K562 (cell line): ENCODE measurements at regions not wholly inside any gene's neighbourhood (a gene's known extent, or its start where the extent isn't known, plus 50 kb on each side); places are given as distances from the start of the nearest gene placed in this dataset.
A peak's percentile ranks its signal among the peaks of the same experiment; 100 is the strongest.

Experiments
- ATAC-seq: fragments of 200-7000 bp; cut with Tn5 transposase; 3 replicates; pipeline ENCODE4 v1.9.1; 2020; ENCODE audit warnings: moderate library complexity
- BruUV-seq: library from RNA; stranded (reverse); fragments of 400-500 nt; replicated peaks from 2 replicates; lab custom pipeline; 2021; lab: Mats Ljungman, UMichigan
- CTCF ChIA-PET: fragments of 300-600 bp; formaldehyde crosslinking; extraction: SDS; loops from one replicate; lab custom pipeline; 2021; ENCODE audit warnings: low intra/inter-chr PET ratio; lab: Yijun Ruan, JAX
- POLR2A ChIA-PET: fragments of 300-600, 350-650 bp; sonication (Branson Sonifier 250); formaldehyde crosslinking; extraction: SDS; loops from one replicate; lab custom pipeline; 2021; ENCODE audit warnings: antibody characterized with exemption, inconsistent platforms; lab: Yijun Ruan, JAX
- DNase-seq, 4 experiments: peaks; one replicate each; pipeline versions ENCODE4 v3.0.0 to v3.0.0-alpha.2; 2011 to 2018; ENCODE audit warnings: low spot score in 3 of 4, mixed read lengths in 3 of 4; ENCODE audit errors: extremely low read depth in 1 of 4
- FAIRE-seq: peaks from 2 replicates; lab custom pipeline; 2011; peaks lifted over from hg19 to GRCh38; lab: Jason Lieb, UNC
- H2AFZ ChIP-seq: 2 replicates; pipeline ENCODE4 v1.6.0; 2011; ENCODE audit warnings: low read depth, low read length, control low read depth, inconsistent platforms
- H3K27ac ChIP-seq: fragments of 200-600 bp; 3 replicates; pipeline ENCODE4 v1.8.0; 2011; ENCODE audit warnings: low read depth, mild to moderate bottlenecking, control low read depth, inconsistent platforms, low read length, moderate library complexity, mixed read lengths; ENCODE audit errors: extremely low read depth
- H3K27me3 ChIP-seq, 2 experiments: fragments of 300-600 bp in 1 of 2; 2 replicates in 1 of 2; 3 replicates in 1 of 2; pipeline versions ENCODE4 v1.6.0 to v1.8.0; 2011; ENCODE audit warnings: inconsistent platforms in 2 of 2, low read length in 2 of 2, mild to moderate bottlenecking in 1 of 2, mixed read lengths in 1 of 2, moderate library complexity in 1 of 2; ENCODE audit not compliant: control insufficient read depth in 2 of 2, insufficient read depth in 2 of 2
- H3K36me3 ChIP-seq: fragments of 300-600 bp; 3 replicates; pipeline ENCODE4 v1.8.0; 2011; ENCODE audit warnings: mild to moderate bottlenecking, low read length, inconsistent platforms; ENCODE audit not compliant: control insufficient read depth, insufficient read depth
- H3K4me1 ChIP-seq, 2 experiments: fragments of 200-600 bp in 1 of 2; replicated peaks in 1 of 2; 2 replicates in 1 of 2; 3 replicates in 1 of 2; pipeline versions ENCODE4 v1.5.1 to v1.8.0; 2011; ENCODE audit warnings: inconsistent platforms in 2 of 2, low read length in 2 of 2, mild to moderate bottlenecking in 1 of 2, mixed read lengths in 1 of 2, moderate library complexity in 1 of 2; ENCODE audit not compliant: control insufficient read depth in 2 of 2, insufficient read depth in 2 of 2
- H3K4me2 ChIP-seq: 2 replicates; pipeline ENCODE4 v1.6.1; 2011; ENCODE audit warnings: low read length, control low read depth, inconsistent platforms, mixed read lengths; ENCODE audit not compliant: insufficient read depth
- H3K4me3 ChIP-seq: fragments of 200-600 bp; sonication (generic), shearing (Covaris generic); 2 replicates; pipeline ENCODE4 v1.5.1; 2016; ENCODE audit warnings: control low read depth, inconsistent platforms
- H3K79me2 ChIP-seq: fragments of 200-600 bp; 3 replicates; pipeline ENCODE4 v1.8.0; 2011; ENCODE audit warnings: low read length, inconsistent platforms; ENCODE audit not compliant: control insufficient read depth, insufficient read depth
- H3K9ac ChIP-seq, 2 experiments: 2 replicates each; pipeline versions ENCODE4 v1.6.0 to v1.6.1; 2011; ENCODE audit warnings: low read depth in 2 of 2, low read length in 2 of 2, control low read depth in 1 of 2, inconsistent platforms in 1 of 2, mild to moderate bottlenecking in 1 of 2, mixed read lengths in 1 of 2; ENCODE audit not compliant: insufficient read depth in 1 of 2
- H3K9me1 ChIP-seq: one replicate; pipeline ENCODE4 v1.6.0; 2011; ENCODE audit warnings: inconsistent platforms, mild to moderate bottlenecking, low read length, moderate library complexity; ENCODE audit not compliant: control insufficient read depth, insufficient read depth
- H3K9me3 ChIP-seq: replicated peaks from 2 replicates; pipeline ENCODE4 v1.5.1; 2011; ENCODE audit warnings: low read depth, low read length, inconsistent platforms; ENCODE audit not compliant: control insufficient read depth, insufficient read depth
- H4K20me1 ChIP-seq: replicated peaks from 2 replicates; pipeline ENCODE4 v1.6.1; 2011; ENCODE audit warnings: low read length, inconsistent platforms, mixed read lengths; ENCODE audit not compliant: control insufficient read depth, insufficient read depth
- CEBPB ChIP-seq: fragments of 450-650 bp; IDR thresholded peaks from 2 replicates; pipeline ENCODE4 v1.6.1; 2016; ENCODE audit warnings: missing genetic modification characterization, missing compliant biosample characterization
- CHD4 ChIP-seq: fragments of 200-600 bp; sonication (generic); IDR thresholded peaks from 3 replicates; pipeline ENCODE4 v1.6.1; 2012; ENCODE audit warnings: low read depth, mild to moderate bottlenecking, mixed read lengths, low read length, inconsistent platforms; ENCODE audit not compliant: insufficient read depth, insufficient replicate concordance, poor library complexity, severe bottlenecking
- FUS ChIP-seq: fragments of 200-400 bp; formaldehyde crosslinking; optimal IDR thresholded peaks from 2 replicates; pipeline ENCODE3; 2017; ENCODE audit warnings: low read depth, low read length
- HIVEP1 ChIP-seq: fragments of 250-450 bp; sonication (Bioruptor Pico); IDR thresholded peaks from 2 replicates; pipeline ENCODE4 v1.4.0; 2020; ENCODE audit warnings: mild to moderate bottlenecking
- KLF1 ChIP-seq: fragments of 450-650 bp; IDR thresholded peaks from 2 replicates; pipeline ENCODE4 v1.6.1; 2016; ENCODE audit warnings: missing genetic modification characterization, missing compliant biosample characterization
- SMAD2 ChIP-seq: fragments of 150-350 bp; IDR thresholded peaks from 2 replicates; pipeline ENCODE4 v1.6.1; 2014; ENCODE audit warnings: low read depth, mild to moderate bottlenecking, low read length
- ZNF57 ChIP-seq: fragments of 450-650 bp; formaldehyde crosslinking; IDR thresholded peaks from 2 replicates; pipeline ENCODE4 v1.4.0; 2020; ENCODE audit warnings: mild to moderate bottlenecking, moderate library complexity
- WGBS: fragments of 100-300 bp; shearing (Covaris generic); methylation state at CpG from one replicate; pipeline ENCODE4 v1.1.6; 2016; ENCODE audit warnings: low coverage, mixed read lengths; ENCODE audit not compliant: insufficient coverage; ENCODE audit errors: missing lambda C conversion rate; 5-methylcytosine and 5-hydroxymethylcytosine counted together
- in situ Hi-C: fragments of 300-500 bp; cut with MboI; formaldehyde crosslinking; loops from 4 replicates; pipeline ENCODE4 v1.15.0; 2018; ENCODE audit warnings: inconsistent platforms, mixed read lengths
- intact Hi-C: fragments of 100-400 bp; cut with micrococcal nuclease; formaldehyde crosslinking; loops from 2 replicates; pipeline ENCODE4 v1.14.2; 2022
- TF ChIP-seq, protein P1 (sequence below): sonication (generic); formaldehyde crosslinking; IDR thresholded peaks from 2 replicates; pipeline ENCODE4 v1.8.0; 2022; ENCODE audit warnings: mild to moderate bottlenecking, missing genetic modification reagents, borderline replicate concordance
- TF ChIP-seq, protein P2 (sequence below): fragments of 250-450 bp; sonication (Bioruptor Pico); IDR thresholded peaks from 2 replicates; pipeline ENCODE4 v1.5.0; 2021
- TF ChIP-seq, protein P3 (sequence below): fragments of 450-650 bp; formaldehyde crosslinking; IDR thresholded peaks from 2 replicates; pipeline ENCODE4 v1.4.0; 2022; ENCODE audit warnings: missing genetic modification characterization

DNA sequence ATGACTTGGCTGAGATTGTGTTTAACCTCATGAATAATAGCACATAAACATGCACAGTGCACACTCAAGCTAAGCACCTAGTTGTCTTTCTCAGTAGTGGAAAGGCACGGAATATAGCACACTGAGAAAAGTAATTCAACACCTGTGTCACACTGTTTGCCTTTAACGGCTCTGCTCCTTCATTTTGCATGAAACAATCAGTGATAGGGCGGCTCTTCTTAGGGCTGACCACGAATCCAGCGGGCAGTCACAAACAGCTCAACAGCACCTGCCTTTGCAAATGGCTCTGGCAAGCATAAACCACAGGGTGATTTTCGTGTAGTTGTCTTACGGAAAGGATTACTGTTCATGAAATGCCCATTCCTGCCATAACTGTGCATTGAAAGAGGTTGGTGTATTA, 954.0 kb upstream of the TENM3 start (continued):
- TF ChIP-seq ZNF57, result no peak

DNA sequence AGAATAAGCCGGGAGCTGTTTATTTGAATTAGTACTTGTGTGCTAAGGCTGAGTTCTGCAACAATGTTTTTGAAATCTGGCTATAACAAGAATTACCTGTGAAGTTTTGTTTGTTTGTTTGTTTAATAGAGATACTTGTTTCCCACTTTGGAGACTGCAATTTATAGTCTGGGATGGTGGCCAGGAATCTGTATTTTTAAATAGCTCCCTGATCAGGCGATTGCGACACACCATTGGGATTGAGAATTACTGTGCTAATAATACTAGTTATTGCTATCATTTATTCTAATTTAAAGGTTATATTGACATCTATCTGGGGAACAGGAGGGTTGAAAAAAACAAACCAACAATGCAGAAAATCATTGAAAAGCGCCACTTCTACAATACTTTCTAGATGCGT, 951.6 kb upstream of the TENM3 start:
- Histone ChIP-seq H3K79me2 (no peaks in the 10 kb centered on the region), H3K27me3 (no peaks in the 10 kb centered on the region), H3K9me3 (no peaks in the 10 kb centered on the region), H3K9me1 (no peaks in the 10 kb centered on the region), H3K4me2 (no peak overlapping the region), H4K20me1 (no peaks in the 10 kb centered on the region), H3K27ac (no peak overlapping the region), H2AFZ (no peak overlapping the region), H3K4me1 (no peaks in the 10 kb centered on the region), H3K4me3 (no peak overlapping the region), H3K36me3 (no peaks in the 10 kb centered on the region), H3K9ac (no peak overlapping the region)
- BruUV-seq, result no TSS peak
- WGBS, result 0% methylated on average over 5 of the region's 5 CpGs
- intact Hi-C loops, result no loop called here
- DNase-seq (no peak), FAIRE-seq (no peak), ATAC-seq (no peak)
- no peak for TF ChIP-seq SMAD2
- 0 out of 2 replicates have a peak, but pooled peaks have one; percentile 8 for TF ChIP-seq CEBPB (tag)
- in situ Hi-C loops, result no loop called here
- POLR2A ChIA-PET, result no interaction called here
- CTCF ChIA-PET, result no interaction called here

DNA sequence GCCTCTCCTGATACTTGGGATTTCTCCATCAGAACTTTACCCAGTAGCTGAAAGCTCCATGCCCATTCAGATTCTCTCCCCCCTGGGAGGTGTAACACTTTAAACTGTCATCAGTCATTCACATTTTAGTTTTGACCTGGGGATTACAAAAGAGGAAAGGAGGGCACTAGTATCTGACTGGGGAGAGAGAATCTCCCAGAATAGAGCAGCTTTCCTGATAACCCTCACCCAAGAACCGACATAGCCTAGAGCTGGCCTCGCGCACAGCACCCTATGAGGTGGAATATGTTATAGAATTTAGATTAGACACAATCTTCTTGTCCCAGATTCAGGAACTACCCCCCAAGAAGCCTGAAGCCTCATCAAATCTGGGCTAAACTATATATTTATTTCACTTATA, 950.2 kb upstream of the TENM3 start:
- Histone ChIP-seq H3K4me3 (no peak overlapping the region), H3K9me1 (no peaks in the 10 kb centered on the region), H3K9ac (no peak overlapping the region), H4K20me1 (no peaks in the 10 kb centered on the region), H3K36me3 (no peaks in the 10 kb centered on the region), H3K4me2 (no peak overlapping the region), H3K27me3 (no peaks in the 10 kb centered on the region), H3K79me2 (no peaks in the 10 kb centered on the region), H3K27ac (no peak overlapping the region), H2AFZ (no peak overlapping the region), H3K9me3 (no peaks in the 10 kb centered on the region), H3K4me1 (no peaks in the 10 kb centered on the region)
- TF ChIP-seq HIVEP1 (CRISPR knock-in tag), result no peak
- TF ChIP-seq FUS, result no peak
- TF ChIP-seq, protein P1, sequence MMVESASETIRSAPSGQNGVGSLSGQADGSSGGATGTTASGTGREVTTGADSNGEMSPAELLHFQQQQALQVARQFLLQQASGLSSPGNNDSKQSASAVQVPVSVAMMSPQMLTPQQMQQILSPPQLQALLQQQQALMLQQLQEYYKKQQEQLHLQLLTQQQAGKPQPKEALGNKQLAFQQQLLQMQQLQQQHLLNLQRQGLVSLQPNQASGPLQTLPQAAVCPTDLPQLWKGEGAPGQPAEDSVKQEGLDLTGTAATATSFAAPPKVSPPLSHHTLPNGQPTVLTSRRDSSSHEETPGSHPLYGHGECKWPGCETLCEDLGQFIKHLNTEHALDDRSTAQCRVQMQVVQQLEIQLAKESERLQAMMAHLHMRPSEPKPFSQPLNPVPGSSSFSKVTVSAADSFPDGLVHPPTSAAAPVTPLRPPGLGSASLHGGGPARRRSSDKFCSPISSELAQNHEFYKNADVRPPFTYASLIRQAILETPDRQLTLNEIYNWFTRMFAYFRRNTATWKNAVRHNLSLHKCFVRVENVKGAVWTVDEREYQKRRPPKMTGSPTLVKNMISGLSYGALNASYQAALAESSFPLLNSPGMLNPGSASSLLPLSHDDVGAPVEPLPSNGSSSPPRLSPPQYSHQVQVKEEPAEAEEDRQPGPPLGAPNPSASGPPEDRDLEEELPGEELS (CRISPR knock-in tag), result no peak
- TF ChIP-seq KLF1 (tag), result no peak
- TF ChIP-seq CHD4, result no peak
- TF ChIP-seq, protein P2, sequence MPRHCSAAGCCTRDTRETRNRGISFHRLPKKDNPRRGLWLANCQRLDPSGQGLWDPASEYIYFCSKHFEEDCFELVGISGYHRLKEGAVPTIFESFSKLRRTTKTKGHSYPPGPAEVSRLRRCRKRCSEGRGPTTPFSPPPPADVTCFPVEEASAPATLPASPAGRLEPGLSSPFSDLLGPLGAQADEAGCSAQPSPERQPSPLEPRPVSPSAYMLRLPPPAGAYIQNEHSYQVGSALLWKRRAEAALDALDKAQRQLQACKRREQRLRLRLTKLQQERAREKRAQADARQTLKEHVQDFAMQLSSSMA, result no peak
- TF ChIP-seq, protein P3, sequence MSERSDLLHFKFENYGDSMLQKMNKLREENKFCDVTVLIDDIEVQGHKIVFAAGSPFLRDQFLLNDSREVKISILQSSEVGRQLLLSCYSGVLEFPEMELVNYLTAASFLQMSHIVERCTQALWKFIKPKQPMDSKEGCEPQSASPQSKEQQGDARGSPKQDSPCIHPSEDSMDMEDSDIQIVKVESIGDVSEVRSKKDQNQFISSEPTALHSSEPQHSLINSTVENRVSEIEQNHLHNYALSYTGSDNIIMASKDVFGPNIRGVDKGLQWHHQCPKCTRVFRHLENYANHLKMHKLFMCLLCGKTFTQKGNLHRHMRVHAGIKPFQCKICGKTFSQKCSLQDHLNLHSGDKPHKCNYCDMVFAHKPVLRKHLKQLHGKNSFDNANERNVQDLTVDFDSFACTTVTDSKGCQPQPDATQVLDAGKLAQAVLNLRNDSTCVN (CRISPR knock-in tag), result no peak
- WGBS, result 25% methylated on average over 3 of the region's 3 CpGs
- DNase-seq, result no peak
- intact Hi-C loops, result no loop called here
- ChIA-PET POLR2A (no interaction called here), CTCF (no interaction called here)
- in situ Hi-C loops, result no loop called here
- ATAC-seq, result no peak
- no peak for FAIRE-seq
- BruUV-seq, result no TSS peak
